Inferior parietal cortex (tissue), 1 donor: ENCODE measurements at regions not wholly inside any gene's neighbourhood (a gene's known extent, or its start where the extent isn't known, plus 50 kb on each side); places are given as distances from the start of the nearest gene placed in this dataset.
"Not testable (repeated sequence)": the region's sequence is repeated elsewhere in the genome, so short reads cannot be mapped to it uniquely, and the experiment has no call there.

ENCODE experiments used
- DNase-seq: peaks from one replicate; pipeline ENCODE4 v3.0.0-alpha.2; 2016; ENCODE audit errors: extremely low spot score

DNA sequence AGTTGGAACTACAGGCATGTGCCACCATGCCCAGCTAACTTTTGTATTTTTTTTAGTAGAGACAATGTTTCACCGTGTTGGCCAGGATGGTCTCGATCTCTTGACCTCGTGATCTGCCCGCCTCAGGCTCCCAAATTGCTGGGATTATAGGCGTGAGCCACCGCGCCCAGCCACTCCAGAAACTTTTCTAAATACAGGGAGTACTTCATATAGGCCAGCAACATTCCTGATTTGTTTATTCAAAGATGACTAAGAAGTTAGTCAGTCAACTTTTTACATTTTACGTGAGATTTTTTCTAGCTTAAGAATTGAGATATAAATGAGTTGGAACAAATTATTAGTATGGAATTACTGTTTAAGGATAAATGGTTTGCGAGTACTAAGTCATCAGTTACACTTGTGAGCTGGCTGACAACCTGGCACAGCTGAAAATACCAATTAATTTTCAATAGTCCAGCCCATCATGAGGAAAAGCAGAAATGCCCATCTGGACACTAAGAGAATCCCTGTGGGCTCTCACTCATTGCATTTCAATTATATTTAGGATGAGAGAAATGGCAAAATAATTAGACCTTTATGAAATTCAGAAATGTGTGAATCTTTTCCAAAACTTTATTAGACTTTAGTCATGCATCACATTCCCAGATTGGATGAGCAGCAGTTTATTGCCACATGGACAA is 430.8 kb upstream of the SPATA31A3 start:
- DNase-seq, result not testable (repeated sequence)

DNA sequence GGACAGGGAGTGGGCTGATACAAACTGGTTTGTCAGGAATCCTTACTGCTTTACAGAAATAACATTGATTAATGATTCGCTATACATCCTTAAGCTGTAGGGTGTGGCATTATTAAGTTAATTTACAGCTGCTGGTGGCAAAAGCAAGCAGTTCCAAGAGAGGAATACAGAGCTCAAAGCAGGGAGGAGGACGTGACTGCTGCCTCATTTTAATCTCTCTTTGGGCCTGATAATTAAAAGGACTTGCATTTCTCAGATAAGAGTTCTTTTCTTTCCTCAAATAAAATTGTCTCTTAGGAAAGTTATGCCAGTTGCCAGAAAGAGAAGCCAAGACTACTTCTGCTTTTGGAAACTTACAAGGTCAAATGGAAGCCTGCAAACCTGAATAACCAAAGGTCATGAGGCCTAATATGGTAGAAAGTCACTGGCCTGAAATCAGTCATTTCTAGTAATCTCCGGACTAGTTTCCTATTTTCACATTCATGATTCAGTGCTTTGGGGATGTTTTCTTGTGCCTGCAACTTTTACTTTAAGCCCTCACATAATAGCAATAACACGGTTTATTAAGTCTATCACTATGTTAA is 426.2 kb upstream of the SPATA31A3 start:
- not testable (repeated sequence) for DNase-seq

DNA sequence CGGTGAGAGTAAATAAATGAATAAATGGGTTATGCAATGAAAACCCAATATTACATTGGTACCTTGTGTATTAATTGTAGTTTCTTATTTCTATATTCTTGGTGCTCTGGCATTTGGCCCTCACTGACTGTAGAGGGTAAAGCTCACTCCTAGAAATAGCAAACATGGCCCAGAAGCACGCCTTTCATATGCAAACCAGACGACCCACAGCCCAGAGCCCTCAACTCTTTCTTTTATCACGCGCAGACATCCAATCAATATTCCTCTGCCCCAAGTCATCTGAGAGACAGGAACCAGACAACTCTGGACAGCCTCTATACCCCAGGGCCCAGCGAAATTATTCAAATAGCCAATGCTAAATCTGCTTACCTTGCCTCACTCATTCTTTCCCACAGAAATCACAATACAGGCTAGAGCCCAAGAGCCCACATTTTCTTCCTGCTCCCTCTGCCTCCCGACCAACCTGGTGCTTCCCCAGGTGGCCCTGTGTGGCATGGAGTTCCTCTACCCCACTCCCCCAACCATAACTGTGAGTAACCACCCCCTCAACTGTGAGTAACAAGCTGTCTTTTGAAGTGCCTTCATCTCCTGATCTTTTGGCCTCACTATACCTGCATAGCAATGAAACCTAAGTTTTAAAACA is 425.1 kb upstream of the SPATA31A3 start:
- not testable (repeated sequence) for DNase-seq

DNA sequence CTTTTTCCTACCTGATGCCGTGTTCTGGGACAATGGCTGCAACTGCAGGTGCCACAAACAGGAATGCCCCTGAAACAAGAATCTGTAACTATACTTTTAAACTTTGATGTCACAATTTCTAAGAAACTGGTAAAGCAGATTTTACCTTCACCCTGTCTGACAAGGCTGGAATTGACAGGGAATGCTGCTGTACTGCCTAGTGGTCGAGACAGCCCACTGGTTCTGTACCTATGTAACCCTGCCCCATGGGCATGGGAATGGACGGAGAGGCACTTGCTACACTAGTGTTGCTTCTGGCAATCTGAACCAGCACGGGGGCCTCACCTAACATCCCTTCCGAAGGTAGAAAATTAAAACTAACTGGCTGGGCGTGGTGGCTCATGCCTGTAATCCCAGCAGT is 424.3 kb upstream of the SPATA31A3 start:
- DNase-seq, result not testable (repeated sequence)

DNA sequence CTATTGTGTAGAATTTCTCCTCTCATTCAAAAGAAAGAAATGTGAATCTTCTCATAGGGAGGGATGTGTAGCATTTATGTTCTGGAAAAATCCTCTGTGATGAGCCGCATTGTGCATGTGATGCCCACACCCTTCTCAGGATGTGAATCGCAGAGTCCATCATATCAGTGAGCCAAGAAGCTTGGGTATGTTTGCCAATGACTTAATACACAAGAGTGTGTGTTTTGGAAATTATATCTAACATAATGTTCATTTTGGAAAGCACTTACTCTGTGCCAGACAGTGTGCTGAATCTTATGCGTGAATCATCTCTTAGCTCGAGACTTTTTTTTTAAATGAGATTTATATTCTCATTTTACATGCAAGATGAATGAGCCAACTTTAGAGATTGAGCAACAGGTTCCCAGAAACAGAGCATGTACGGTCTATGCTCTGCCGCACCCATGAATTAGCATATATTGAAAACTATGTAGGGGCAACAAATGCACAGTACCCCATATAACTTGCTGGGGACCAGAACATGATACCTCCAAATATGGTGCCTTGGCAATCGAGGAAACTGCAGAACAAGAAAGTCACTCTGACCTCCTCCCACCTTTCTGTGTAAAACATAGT is 418.4 kb upstream of the SPATA31A3 start:
- DNase-seq, result not testable (repeated sequence)

GRCh38 chr9:67403739-67404138 is 411.4 kb upstream of the SPATA31A3 start:
- not testable (repeated sequence) for DNase-seq

DNA sequence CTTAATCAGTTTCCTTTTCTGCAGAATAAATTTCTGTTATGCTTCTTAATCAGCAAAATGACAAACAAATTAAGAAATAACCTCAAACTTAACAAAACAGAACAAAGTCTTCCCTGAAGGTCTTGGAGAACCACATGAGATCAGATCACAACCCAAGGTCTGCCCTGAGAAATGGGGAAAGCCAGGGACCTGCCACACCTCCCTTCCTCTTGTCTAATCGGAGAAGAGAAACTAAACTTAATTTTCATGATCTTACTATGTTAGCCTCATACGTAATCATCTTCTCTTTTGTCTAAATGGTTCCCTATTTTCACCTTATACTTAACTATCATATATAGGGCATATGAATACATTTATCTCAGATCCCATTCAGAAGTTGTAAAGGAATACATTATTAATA is 405.4 kb upstream of the SPATA31A3 start:
- not testable (repeated sequence) for DNase-seq

- DNase-seq, result not testable (repeated sequence)
Observed at GRCh38 chr9:67394782-67395181, 402.4 kb upstream of the SPATA31A3 start.

DNA sequence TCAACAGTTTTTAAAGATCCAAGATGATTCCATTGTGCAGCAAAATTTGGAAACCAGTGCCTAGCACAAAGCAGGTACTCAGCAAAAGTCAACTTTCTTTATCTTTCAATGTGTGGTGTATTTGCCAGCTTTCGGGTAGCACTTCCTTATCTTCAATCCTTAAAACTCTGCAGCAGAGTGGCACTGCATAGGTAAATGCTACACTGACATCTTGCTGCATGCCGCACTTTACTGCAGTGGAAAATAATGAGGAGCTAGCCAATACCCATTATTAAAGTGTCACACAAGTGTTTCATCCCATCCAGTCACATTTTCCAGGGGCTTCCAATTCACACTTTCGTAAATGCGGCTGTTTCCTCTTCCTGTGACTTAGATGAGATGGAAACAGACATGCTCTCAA is 401.7 kb upstream of the SPATA31A3 start:
- DNase-seq, result not testable (repeated sequence)

DNA sequence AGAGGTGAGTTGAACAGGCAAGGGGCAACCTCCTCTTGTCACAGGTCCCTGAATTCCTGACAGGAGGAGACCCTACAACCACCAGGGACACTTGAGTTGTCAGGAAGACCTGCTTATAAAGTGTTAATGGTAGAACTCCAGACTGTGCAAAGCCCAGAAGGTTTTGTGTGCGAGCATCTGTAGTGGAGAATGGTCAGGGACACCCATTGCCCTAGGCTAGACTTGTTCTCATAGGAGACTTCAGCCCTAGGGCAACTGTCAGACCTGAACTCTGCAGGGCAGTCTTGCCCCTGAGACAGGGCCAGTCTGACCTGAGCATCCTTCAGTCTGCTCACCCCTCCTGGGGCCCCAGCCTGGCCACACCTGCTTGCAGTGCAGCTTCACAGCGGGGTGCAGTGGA is 377.3 kb upstream of the SPATA31A3 start:
- not testable (repeated sequence) for DNase-seq

- not testable (repeated sequence) for DNase-seq
Observed at GRCh38 chr9:67362325-67362724, 370.0 kb upstream of the SPATA31A3 start.

DNA sequence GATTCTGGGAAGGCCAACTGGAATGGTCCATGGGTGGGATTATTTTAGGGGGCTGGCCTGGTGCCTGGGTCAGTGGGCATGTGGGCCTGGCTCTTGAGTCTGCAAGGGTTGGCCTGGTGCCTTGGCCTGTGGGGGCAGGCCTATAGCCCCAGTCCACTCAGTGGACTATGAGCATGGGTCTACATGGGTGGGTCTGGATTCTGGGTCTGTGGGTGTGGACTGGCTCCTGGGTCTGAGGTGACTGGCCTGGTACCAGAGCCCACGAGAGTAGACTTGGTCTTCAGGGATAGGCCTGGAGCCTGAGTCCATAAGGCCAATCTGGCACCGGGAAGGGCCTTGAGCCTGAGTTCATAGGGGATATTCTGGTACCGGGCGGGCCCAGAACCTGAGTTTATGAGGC is 361.6 kb upstream of the SPATA31A3 start:
- DNase-seq, result not testable (repeated sequence)

- DNase-seq, result not testable (repeated sequence)
Observed at GRCh38 chr9:67349424-67349759, 357.0 kb upstream of the SPATA31A3 start.

GRCh38 chr9:67348562-67349423 is 356.4 kb upstream of the SPATA31A3 start:
- not testable (repeated sequence) for DNase-seq

DNA sequence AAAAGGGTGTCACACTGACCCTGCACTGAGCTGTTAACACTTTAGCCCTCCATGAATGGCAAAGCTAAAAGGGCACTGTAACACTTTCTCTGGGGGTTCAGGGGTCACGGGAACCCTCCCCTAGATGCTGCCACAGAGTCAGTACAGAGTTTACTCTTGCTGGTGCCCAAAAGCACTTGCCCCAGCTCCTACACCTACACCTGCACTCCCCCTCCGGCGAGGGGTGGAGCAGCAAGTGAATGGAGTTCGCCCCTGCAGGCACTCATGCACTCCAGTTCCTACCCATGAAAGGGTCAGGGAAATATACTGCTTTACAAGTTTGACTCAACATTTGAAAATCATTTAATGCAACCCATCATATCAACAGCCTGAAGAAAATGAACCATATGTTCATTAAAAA is 355.7 kb upstream of the SPATA31A3 start:
- not testable (repeated sequence) for DNase-seq

DNA sequence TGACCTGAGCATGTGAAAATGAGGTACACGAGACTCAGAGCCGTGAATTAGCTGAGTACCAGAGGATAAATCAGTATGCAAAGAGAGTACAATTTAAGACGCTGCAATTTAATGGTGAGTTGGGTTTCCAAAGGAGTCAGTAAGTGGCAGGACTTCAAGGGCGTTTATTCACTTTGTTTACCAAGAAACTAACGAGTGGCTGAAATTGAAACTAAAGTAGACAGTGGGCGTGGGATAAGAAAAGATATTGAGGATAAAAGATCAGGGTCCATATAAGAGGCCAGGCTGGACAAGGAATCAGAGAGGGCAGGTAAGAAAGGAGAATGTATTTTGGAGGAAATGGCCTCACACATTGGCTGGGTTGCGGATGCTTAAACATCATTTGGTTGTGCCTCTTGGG is 346.9 kb upstream of the SPATA31A3 start:
- DNase-seq, result not testable (repeated sequence)

- DNase-seq, result not testable (repeated sequence)
Observed at GRCh38 chr9:67338201-67338600, 345.9 kb upstream of the SPATA31A3 start.

DNA sequence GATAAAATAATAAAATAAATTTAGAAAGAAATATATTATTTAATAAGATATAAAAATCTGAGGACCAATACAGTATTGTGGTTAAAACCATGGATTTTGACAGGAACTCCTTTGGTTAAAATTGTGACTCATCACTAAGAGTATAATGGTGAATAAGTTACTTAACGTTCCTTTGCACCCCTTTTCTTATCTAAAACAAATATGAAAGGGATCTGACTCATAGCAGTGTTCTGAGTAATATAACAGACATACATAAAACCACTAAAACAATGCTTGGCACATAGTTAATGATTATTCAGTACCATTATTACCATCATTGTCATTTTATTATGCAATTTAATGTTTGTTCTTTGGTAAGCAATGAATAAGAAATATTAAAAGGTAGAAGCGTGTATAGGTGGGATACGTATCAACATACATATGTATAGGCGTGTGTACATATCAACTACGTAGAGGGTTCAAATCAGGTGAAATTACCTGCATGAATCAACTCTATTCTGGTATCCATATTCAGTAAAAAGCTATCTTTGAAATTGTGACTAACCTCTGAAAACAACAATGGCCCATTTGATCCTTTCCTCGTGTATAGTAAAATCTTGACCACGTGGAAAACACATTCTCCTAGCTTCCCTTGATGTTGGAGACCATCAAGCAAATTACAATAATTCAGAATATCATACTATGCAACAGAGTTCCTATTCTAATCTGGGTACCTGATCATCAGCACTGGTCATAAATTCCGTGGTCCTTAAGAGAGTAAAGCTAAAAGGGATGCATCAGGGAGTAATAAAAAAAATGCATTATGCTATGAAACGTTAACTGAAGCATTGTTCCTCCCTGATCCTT is 342.6 kb upstream of the SPATA31A3 start:
- DNase-seq, result not testable (repeated sequence)

DNA sequence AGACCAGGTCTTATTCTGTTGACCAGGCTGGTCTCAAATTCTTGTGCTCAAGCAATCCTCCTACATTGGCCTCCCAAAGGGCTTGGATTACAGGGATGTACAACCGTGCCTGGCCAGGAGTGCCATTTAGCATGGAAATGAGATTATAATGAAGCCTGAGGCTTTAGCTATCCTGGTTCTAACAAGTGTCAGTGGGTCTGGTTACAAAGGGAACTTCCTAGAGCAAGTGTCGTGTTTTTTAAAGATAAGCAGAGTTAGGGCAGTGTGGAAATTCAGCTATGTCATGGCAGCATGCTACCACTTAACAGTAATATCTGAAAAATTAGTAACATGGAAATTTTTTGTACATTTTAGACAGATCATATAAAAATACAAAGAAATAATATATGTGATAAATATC is 339.3 kb upstream of the SPATA31A3 start:
- DNase-seq, result not testable (repeated sequence)

DNA sequence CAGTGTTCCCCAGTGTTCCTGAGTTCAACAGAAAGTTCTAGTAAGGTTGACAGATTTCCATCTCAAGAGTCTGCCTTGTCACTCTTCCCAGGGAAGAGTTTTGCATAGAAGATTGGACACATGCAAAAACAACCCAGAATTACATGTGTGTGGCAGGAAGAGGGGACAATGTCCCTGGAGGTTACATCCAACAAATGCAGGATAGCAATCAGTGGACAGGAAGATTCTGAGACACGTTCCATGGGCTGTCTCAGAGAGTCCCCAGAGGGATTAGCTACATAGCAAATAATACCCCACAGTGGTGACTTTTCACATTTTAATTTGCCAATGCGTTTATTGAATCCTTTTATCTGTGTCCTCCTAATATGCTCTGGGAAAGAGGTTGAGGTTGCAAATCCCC is 321.1 kb upstream of the SPATA31A3 start:
- not testable (repeated sequence) for DNase-seq

DNA sequence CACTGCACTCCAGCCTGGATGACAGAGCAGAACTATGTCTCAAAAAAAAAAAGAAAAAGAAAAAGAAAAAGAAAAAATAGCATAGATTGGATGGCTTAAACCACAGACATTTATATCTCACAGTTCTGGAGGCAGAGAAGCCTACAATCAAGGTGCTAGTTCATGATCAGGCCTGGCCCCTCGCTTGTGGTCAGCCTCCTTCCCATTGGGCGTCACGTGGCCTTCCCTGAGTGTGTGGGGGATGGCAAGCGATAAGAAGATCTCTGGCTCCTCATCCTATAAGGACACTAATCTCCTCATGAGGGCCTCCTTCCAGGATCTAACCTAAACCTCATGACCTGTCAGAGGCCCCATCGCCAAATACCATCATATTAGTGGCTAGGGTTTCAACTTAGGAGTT is 320.2 kb upstream of the SPATA31A3 start:
- DNase-seq, result not testable (repeated sequence)
